SKM-1 (cell line): ENCODE measurements at regions not wholly inside any gene's neighbourhood (a gene's known extent, or its start where the extent isn't known, plus 50 kb on each side); places are given as distances from the start of the nearest gene placed in this dataset.
"Not testable (repeated sequence)": the region's sequence is repeated elsewhere in the genome, so short reads cannot be mapped to it uniquely, and the experiment has no call there.

Experiments used
- DNase-seq: peaks from one replicate; lab custom pipeline; 2025; ENCODE audit not compliant: unreplicated experiment; lab: John Stamatoyannopoulos, UW

DNA sequence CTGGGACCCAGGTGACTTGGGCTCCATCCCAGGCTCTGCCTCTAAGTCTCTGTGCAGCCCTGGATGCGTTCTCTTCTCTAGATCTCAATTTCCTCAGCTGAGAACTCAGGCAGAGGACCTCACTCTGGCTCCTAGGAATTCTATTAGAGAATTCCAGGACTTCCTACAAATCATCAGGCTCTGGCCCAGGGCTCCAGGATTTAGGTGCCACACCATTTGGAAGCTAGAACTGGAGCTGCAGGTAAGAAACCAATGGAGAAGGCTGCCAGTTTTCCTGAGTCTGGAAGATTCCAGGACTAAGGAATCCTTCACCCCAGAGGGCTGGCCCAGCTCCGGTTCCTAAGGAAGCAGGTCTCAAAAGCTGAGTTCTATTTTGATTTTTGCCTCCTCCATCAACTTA is 189.8 kb upstream of the CDH5 start:
- DNase-seq = no peak

DNA sequence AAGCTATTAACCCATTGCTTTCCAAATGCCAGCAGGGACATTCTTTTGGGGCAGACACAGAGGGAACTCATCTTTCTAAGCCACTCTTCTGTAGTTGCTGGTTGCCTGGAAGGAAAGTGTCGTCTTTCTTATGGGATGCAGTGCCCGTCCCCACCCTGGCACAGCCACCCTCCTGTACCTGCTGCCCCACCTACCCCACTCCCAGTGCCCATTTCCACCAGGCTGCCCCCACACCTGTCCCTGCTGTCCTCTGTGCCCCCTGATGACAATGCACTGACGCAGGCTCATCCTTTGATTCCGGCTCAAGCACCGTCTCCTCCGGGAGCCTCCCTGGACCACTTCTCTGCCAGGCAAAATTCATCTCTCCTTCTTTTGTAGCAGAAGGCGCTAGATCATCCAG is 190.4 kb upstream of the CDH5 start:
- no peak for DNase-seq

DNA sequence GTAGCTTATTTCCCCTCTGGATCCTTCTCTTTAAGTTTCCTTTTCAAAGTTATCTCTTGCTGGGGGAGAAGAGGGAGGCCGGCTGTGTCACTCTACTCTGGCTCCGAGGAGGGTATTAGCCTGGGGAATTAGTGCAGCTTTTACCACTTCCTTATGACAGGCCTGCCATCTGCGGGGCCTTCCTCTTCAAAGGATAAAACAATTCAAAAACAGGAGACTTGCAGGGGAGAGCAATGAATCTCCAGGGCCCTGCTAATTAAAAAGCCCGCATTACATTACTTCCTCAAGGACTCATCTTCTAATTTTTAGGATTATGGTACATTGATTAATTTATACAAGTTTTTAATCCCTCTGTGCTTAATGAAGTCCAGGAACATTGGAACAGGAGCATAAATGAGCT is 190.9 kb upstream of the CDH5 start:
- DNase-seq = no peak

DNA sequence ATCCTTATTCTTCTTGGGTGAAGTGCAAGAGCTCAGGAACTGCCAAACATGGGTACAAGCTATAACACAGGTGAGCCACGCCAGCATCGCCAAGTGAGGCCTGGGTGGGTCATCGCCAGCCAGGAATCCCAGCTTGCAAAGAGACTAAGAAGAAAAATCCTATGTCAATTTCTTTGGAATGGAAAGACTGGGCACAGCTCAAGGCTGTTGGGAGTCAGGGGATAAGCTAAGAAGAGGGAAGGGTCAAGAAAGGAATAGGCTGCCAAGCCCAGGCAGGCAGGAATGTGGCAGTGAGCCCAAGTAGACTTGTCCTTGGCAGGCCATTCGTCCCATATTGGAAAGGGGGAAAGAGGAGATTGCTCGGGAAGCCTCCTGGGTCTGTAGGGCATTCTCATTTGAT is 191.4 kb upstream of the CDH5 start:
- DNase-seq = no peak

DNA sequence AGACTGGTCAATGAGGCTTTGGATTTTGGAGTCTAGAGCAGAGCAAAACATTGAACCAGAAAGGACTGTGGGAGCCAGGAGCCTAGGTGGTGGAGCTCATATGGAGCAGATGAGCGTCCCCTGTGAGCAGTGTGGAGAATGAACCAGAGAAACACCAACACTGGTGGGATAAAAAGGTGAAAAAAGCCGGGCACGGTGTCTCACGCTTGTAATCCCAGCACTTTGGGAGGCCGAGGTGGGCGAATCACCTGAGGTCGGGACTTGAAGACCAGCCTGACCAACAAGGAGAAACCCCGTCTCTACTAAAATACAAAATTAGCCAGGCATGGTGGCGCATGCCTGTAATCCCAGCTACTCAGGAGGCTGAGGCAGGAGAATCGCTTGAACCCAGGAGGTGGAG is 192.7 kb upstream of the CDH5 start:
- not testable (repeated sequence) for DNase-seq

DNA sequence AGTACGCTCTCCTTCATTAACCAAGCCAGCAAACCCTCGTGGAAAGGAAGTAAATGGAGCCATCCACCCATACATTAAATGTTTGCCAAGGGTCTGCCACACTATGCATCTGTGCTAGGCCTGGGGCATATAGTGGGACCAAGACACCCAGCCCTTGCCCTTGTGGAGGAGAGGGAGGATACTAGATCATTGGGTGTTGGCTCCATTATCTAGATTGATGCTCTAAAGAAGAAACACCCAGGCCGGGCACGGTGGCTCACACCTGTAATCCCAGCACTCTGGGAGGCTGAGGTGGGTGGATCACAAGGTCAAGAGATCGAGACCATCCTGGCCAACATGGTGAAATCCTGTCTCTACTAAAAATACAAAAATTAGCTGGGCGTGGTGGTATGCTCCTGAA is 193.3 kb upstream of the CDH5 start:
- DNase-seq = not testable (repeated sequence)

DNA sequence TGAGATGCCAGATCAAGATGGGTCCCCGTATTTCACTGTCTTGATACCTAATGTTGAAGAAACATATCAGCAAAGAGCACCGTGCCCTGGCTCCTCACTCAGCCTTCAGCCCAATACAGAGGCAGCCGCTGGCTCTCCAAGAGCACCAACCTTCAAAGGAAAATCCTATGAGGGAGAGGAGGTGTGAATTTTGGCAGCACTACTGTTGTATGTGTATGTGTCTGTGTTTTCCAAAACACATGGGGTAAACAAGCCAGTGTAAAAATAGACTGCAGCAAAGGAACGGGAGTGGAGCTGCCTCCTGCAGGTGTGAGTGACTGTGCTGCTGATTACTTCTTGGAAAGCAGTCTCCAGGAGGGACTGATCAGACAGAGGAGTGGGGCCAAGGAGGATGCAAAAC is 194.0 kb upstream of the CDH5 start:
- no peak for DNase-seq

DNA sequence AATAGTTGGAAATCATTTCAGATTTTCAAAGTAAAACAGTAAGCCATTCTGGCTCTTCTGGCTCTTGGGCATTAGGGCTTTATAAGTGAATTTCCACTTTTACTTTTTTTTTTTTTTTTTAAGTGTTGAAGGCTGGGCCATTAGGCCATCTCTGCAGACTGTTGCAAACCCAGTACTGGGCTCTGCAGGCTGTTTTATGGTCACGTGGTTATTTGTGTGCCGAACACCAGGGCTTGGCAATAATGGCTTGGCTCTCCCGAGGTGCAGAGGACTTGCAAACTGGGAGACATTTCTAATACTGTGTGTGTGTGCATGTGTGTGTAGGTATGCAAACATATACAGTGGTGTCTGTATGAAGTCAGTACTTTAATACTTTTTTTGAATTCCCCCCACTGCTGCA is 194.9 kb upstream of the CDH5 start:
- no peak for DNase-seq

DNA sequence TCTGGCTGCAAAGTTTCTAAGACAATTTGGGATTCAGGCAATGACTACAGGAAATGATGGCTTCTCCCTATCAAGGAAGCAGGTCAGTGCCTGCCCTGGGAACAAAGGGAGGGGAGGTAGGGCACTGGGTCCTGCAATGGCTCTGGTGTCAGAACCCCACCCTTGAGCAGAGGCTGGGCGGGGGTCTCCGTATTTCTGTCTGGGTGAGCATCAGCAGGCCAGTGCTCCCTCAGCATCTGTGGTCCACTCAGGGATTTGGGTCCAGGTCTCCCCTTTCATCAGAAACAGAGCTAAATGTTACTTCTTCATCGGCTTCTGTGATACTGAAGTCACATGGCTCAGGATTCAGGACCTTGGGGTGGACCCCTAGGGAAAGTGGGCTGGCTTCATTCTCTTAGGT is 195.5 kb upstream of the CDH5 start:
- DNase-seq = no peak

DNA sequence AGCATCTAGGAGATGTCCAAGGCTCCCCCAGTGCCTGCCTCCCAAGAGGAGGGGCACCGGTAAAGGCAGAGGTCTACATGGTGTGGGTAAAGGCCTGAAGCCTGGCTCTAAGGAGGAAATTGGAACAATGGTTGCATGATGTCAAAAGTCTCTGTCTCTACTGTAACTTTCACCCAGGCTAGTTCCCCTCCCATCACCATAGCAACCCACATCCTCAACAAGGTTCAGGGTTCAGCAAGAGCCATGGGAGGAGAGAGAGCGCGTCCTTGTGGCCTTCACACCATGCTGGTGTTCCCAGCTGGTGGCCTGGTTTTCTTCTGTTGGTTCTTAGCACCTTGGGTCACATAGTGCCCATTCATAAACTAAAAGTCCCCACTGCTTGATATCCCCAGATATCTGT is 196.7 kb upstream of the CDH5 start:
- DNase-seq = no peak

DNA sequence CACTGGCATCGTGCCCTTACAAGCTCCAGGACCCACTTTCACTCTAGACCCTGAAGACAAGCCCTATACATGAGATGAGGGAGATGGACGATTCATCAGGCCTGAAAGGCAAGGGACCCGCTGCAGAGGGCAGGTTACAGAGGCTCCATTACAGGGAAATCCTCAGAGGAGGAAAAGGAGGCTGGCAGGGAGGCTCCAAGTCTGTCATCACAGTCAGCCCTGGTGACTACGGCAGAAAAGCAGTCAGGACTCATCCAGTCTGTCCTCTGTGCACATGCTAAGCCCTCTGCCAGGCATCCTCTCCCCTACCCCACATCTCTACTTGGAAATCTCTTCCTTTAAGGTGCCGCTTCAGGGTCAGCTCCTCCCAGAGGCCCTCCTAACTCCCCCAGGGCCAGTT is 197.7 kb upstream of the CDH5 start:
- DNase-seq = no peak

DNA sequence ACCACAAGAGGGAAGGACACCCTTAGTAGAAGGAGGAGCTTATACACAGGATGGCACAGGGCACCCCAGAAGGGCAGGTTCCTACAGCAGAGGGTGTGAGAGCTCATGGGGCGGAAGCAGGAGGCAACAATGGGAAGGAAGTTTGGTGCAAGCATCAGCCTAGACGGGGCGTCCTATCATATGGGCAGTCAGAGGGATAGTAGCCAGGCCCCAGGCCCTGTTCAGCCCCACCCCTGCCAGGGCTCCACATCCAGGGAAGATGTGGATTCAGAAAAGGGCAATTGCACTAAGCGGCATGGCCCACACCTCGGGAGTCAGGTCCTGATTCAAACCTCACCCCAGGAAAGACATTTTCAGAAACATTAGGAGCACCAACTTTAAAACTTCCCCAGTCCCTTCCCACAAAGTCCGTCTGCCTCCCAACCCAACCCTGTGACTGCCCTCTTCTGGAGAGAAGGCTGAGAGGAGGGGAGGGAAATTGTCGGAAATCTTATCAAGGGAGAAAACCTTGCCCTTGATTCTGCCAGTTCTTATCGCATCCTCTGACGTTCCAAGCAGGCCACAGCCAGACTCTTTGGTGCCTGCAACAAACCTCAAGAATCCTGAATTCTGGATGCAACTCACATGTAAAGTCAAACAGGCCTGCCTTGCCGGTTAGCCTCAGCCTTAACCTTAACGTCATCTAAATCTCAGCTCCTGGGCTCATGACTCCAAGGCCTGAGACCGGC is 198.8 kb upstream of the CDH5 start:
- no peak for DNase-seq

DNA sequence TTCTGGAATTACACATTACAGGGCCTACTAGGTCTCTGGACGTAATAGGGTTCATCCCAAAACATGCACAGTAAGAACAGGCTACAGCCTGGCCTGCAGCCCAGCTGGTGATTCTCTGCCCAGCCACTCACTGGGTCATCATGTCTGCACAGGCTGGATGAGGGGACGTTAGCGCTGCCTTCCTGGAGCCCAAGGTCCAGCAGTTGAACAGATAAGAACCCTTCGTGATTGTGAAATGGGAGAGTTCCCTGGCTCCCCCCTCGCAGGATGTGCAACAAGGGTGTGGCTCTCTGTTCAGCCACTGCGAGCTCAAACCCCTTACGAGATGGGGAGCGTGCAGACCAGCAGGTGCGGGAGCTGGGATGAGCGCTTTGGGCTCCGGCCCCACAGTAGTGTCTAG is 200.0 kb upstream of the CDH5 start:
- DNase-seq = no peak

DNA sequence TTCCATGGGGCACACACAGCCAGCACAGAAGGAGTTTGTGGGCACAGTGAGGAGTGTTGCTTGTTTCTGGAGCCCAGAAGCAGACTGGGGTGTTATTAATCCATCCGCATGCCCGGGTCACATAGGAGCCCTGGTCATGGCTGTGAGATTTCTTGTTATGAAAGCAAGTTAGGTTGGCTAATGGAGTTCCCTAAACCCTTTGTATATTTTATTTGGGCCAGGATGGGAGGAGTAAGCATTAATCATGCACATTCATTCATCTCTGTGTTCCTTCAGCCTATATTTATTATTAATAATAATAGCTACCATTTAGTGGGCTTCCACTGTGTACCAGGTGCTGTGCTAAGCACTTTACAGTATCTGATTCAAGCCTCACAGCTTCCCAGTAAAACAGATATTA is 200.6 kb upstream of the CDH5 start:
- DNase-seq = no peak

DNA sequence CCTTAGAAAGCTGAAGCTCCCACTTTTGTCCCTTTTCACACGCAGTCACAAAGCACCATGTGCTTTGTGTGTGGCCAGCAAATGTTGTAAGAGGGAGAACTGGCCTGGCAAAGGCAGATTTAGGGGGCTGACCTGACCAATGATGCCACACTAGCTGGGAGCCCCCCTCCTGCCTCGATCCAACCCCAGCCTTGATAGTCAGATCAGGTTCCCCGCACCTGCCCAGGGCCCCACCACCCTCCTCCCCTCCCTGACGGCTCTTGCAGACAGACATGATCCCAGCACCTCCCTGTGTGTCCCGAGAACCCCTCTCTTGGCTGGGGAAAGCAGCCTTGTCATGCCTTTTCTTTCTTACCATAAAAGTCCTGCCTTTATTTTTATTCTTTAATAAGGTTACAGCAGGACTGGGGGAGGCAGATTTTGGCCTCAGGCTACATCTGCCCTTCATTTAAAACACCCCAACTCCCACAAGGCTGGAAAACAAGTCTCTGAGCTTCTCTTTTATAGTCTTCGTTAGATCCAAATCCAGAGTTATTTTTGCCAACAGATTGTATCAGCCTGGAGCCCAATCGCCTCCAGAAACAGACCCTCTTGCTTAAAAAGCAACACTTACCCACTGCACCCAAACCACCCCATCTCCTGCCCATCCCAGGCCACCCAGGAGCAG is 201.8 kb upstream of the CDH5 start:
- no peak for DNase-seq

DNA sequence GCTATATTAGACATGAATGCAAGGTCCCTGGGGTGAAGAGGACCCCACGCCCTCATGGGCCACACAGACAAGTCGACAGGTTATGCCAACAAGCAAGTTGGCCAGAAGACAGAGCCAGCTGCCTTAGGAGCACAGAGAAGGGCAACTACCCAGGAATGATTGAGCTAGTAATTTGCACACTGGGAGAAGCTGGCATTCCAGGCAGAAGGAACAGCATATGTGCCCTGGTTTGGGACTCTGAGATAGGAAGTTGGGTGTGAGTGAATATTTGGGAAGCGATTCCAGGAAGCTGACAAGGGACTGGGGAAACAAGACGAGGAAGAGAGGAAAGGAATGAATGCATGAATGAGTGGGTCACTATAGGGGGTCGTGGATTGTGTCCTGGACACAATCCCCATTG is 203.7 kb upstream of the CDH5 start:
- no peak for DNase-seq

DNA sequence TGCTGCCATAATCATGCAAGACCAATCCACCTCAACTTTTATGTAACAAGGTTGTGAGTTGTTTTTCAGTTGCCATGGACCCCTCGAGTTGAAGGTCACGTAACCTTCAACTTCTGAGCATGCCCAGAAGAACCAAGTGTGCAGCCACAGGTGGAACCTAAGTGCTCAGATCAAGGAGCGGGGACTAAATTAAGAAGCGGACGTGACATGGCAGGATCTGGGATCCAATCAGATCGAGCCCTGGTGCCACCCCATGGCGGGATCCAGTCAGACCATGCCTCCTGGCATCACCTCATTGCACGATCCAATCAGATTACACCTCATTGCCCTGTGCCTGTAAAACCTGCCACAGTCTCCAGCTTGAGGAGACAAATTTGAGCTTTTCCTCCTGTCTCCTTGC is 204.5 kb upstream of the CDH5 start:
- DNase-seq = no peak

DNA sequence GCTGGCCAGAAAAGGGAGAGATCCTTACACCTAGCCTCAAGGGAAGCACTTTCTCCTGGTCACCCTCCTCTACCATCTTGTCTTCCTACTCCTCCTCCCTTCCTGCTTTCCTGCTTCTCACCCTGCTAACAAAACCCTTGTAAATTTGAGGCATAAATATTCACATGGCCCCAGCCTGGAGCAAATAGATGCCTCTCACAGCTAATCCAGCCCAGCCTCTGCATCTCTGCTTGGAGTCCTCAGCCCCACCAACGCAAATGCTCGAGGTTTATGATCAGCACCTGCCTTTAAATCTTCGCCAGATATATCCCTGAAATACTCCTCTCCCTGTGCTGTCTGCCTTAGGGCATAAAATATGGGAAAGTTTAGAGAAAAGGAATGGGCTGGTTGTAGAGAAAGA is 205.2 kb upstream of the CDH5 start:
- DNase-seq = no peak

DNA sequence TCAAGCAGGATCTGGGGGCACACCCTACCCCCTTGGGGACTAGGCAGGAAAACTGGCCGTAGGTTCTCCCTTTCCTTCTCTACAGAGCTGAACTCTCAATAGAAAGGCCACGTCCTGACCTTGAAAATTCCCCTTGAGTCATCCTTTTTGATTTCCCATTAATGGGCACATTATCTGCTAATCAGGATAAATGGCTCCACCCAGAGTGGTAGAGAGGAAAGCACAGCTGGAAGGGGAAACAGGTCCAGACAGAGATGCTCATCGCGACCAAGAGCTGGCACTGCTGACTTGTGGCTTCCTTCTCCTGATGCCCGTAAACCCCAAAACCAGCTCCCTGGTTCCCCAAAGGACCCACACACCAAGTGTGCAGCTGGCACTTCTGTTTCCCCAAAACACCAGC is 206.5 kb upstream of the CDH5 start:
- no peak for DNase-seq

DNA sequence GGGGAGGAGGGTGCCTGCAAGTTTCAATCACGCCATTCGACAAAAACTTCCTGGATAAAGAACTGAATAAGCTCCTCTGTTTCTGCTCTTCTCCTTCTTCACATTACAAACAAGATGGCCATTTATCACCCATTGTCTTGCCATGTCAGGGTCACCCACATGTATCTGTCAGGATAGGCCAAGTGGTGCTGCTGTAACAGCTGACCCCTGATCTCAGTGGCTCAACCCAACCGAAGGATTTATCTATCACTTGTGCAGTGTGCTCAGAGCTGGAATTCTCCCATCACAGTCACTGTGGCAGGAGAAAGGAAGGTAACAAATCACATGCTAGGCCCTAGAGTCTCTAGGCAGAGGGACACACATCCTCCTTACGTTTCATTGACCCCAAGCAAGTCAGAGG is 210.0 kb upstream of the CDH5 start:
- DNase-seq = no peak

DNA sequence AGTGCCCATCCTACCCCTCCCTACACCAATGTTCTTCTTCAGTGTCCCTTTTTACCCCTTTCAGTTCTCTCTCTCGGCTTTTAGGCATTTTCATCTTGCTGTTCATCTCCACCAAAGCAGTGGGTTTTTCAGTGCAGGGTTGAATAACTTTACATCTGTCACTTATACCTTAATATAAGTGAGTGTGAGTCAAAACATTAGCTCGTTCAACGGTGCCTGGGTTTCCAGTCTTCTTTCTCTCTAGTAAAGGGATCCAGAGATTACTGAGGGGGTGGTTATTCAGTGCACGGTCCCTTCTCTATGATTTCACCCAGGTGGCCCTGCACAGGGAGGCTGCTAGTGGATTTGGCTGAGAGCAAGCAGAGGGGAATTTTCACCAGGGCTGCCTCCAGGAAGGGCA is 210.6 kb upstream of the CDH5 start:
- no peak for DNase-seq

DNA sequence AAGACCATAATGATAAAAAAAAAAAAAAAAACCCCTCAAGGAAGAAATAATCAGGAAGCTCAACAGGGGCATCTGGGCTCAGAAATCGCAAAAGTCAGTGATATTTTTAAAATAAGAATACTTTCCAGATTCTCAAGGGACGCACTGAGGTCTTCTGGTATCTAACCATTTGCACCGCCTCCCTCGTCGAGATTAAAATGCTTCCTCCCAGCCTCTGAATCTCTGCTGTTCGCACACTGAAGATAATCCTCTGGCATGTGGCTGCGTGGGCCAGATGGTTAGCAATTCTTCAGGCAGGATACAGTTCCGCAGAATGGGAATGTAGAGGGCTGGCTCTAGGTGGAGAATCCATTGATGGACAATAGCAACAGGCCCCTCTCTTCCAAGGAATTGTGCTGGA is 211.7 kb upstream of the CDH5 start:
- no peak for DNase-seq

DNA sequence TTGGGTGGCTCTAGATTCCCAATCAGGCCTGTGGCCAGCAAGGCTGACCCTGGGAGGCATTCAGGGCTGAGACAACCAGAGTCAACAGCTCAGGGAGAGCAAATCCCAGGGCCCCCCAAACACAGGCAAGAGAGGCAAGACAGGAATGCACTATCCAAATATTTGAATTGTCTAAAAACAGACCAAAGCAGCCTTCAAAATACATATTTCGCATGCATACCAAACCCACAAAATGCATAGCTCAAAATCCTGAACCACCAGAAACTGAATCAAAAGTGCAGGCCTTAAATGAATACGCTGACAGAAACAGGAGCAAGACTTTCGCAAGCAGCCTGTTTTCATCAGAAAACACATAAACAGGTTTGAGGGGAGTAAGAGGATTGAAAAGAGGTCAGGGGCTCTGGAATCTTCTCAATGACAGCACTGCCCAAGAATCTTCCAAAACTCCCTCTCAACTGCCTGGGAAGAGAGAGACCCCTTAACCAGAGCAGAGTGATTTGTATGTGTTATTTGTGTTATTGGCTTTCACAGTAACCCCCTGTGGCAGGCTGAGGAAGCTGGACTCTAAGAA is 213.6 kb upstream of the CDH5 start:
- no peak for DNase-seq
